Endothelial cell of umbilical vein (primary cell): ENCODE measurements at regions not wholly inside any gene's neighbourhood (a gene's known extent, or its start where the extent isn't known, plus 50 kb on each side); places are given as distances from the start of the nearest gene placed in this dataset.

Experiments
- BruUV-seq: library from RNA; stranded (reverse); fragments of 400-500 nt; replicated peaks from 2 replicates; lab custom pipeline; 2021; lab: Mats Ljungman, UMichigan
- CTCF ChIA-PET: fragments of 300-600, 350-600 bp; sonication (Branson Sonifier 250); formaldehyde crosslinking; loops from one replicate; lab custom pipeline; 2021; ENCODE audit warnings: antibody characterized with exemption, inconsistent platforms; lab: Charles Lee
- POLR2A ChIA-PET: fragments of 300-600, 350-600 bp; sonication (Branson Sonifier 250); formaldehyde crosslinking; loops from one replicate; lab custom pipeline; 2021; ENCODE audit warnings: antibody characterized with exemption, inconsistent platforms; lab: Charles Lee
- DNase-seq: peaks from one replicate; pipeline ENCODE4 v3.0.0-alpha.2; 2011; ENCODE audit warnings: low read depth, low spot score
- FAIRE-seq: peaks from 2 replicates; lab custom pipeline; 2011; peaks lifted over from hg19 to GRCh38; lab: Jason Lieb, UNC
- H2AFZ ChIP-seq: 2 replicates; pipeline ENCODE4 v1.6.0; 2012; ENCODE audit warnings: low read depth, low read length, control low read depth, inconsistent platforms
- H3K27ac ChIP-seq: 2 replicates; pipeline ENCODE4 v1.5.1; 2011; ENCODE audit warnings: low read depth, mild to moderate bottlenecking, control low read depth, low read length, moderate library complexity; ENCODE audit not compliant: insufficient read depth
- H3K27me3 ChIP-seq, 2 experiments: 2 replicates each; pipeline versions ENCODE4 v1.6.0 to v1.6.1; 2011; ENCODE audit warnings: low read length in 2 of 2, mixed read lengths in 1 of 2; ENCODE audit not compliant: control insufficient read depth in 2 of 2, insufficient read depth in 2 of 2
- H3K36me3 ChIP-seq, 2 experiments: 2 replicates in 1 of 2; 3 replicates in 1 of 2; pipeline ENCODE4 v1.5.1; 2011; ENCODE audit warnings: low read length in 2 of 2, mild to moderate bottlenecking in 1 of 2, moderate library complexity in 1 of 2; ENCODE audit not compliant: control insufficient read depth in 2 of 2, insufficient read depth in 2 of 2; ENCODE audit errors: extremely low read depth in 1 of 2
- H3K4me1 ChIP-seq: 3 replicates; pipeline ENCODE4 v1.5.1; 2011; ENCODE audit warnings: mild to moderate bottlenecking, low read length; ENCODE audit not compliant: control insufficient read depth, insufficient read depth; ENCODE audit errors: extremely low read depth
- H3K4me2 ChIP-seq: 2 replicates; pipeline ENCODE4 v1.6.1; 2011; ENCODE audit warnings: low read length, control low read depth, mixed read lengths; ENCODE audit not compliant: insufficient read depth
- H3K4me3 ChIP-seq, 3 experiments: fragments of 200-600 bp in 1 of 3; sonication (generic), shearing (Covaris generic) in 1 of 3; replicated peaks in 1 of 3; 2 replicates each; pipeline ENCODE4 v1.5.1; 2011 to 2016; ENCODE audit warnings: control low read depth in 3 of 3, low read length in 3 of 3, mild to moderate bottlenecking in 2 of 3, inconsistent platforms in 1 of 3, low read depth in 1 of 3, moderate library complexity in 1 of 3; ENCODE audit not compliant: insufficient read depth in 1 of 3
- H3K79me2 ChIP-seq: 2 replicates; pipeline ENCODE4 v1.6.0; 2012; ENCODE audit warnings: low read length, inconsistent platforms; ENCODE audit not compliant: control insufficient read depth, insufficient read depth
- H3K9ac ChIP-seq: replicated peaks from 2 replicates; pipeline ENCODE3; 2011; ENCODE audit warnings: low read length, control low read depth; ENCODE audit not compliant: insufficient read depth; ENCODE audit errors: extremely low read depth
- H3K9me1 ChIP-seq: replicated peaks from 3 replicates; pipeline ENCODE4 v1.6.0; 2011; ENCODE audit warnings: mild to moderate bottlenecking, low read length; ENCODE audit not compliant: control insufficient read depth, insufficient read depth; ENCODE audit errors: extremely low read depth
- H3K9me3 ChIP-seq: replicated peaks from 2 replicates; pipeline ENCODE4 v1.5.1; 2012; ENCODE audit warnings: low read length, inconsistent platforms; ENCODE audit not compliant: control insufficient read depth, insufficient read depth
- H4K20me1 ChIP-seq: replicated peaks from 2 replicates; pipeline ENCODE3; 2011; ENCODE audit warnings: mild to moderate bottlenecking, low read length; ENCODE audit not compliant: control insufficient read depth, insufficient read depth; ENCODE audit errors: extremely low read depth
- CTCF ChIP-seq, 2 donors: IDR thresholded peaks; 1 replicate in 1 of 2; 2 replicates in 1 of 2; pipeline ENCODE4 v1.5.1; 2011; ENCODE audit warnings: low read length in 2 of 2, mild to moderate bottlenecking in 2 of 2, moderate library complexity in 2 of 2, control low read depth in 1 of 2, inconsistent platforms in 1 of 2, low read depth in 1 of 2; ENCODE audit not compliant: insufficient read depth in 1 of 2; ENCODE audit errors: extremely low read depth in 1 of 2
- EZH2 ChIP-seq: IDR thresholded peaks from 2 replicates; pipeline ENCODE4 v1.6.1; 2012; ENCODE audit warnings: borderline replicate concordance, low read depth, mild to moderate bottlenecking, moderate library complexity, low read length, inconsistent platforms; ENCODE audit not compliant: severe bottlenecking
- FOS ChIP-seq: IDR thresholded peaks from 2 replicates; pipeline ENCODE4 v1.6.1; 2011; ENCODE audit warnings: mild to moderate bottlenecking, low read length, moderate library complexity, borderline replicate concordance; ENCODE audit not compliant: insufficient read depth
- GATA2 ChIP-seq: IDR thresholded peaks from 2 replicates; pipeline ENCODE4 v1.7.0; 2011; ENCODE audit warnings: low read depth, mild to moderate bottlenecking, moderate library complexity, mixed read lengths, low read length; ENCODE audit not compliant: insufficient read length, insufficient read depth
- JUN ChIP-seq: IDR thresholded peaks from 2 replicates; pipeline ENCODE4 v1.6.1; 2011; ENCODE audit warnings: borderline replicate concordance, low read depth; ENCODE audit not compliant: insufficient read length, insufficient read depth
- MYC ChIP-seq: IDR thresholded peaks from one replicate; pipeline ENCODE4 v1.6.1; 2011; ENCODE audit warnings: mild to moderate bottlenecking, low read depth, low read length
- POLR2A ChIP-seq: IDR thresholded peaks from 2 replicates; pipeline ENCODE4 v1.6.1; 2012; ENCODE audit warnings: low read depth, mild to moderate bottlenecking, control low read depth, low read length
- POLR2AphosphoS5 ChIP-seq: IDR thresholded peaks from 2 replicates; pipeline ENCODE4 v1.6.1; 2012; ENCODE audit warnings: low read depth, mild to moderate bottlenecking, control low read depth, low read length, moderate library complexity; ENCODE audit not compliant: insufficient read depth
- dilution Hi-C: fragments of 300-500 bp; cut with MboI; formaldehyde crosslinking; loops from one replicate; pipeline ENCODE4 v1.15.0; 2019; ENCODE audit warnings: low sequenced_read_pairs; ENCODE audit not compliant: extremely low pct_ligation_motif_present
- intact Hi-C: fragments of 100-400 bp; cut with micrococcal nuclease; formaldehyde crosslinking; loops from one replicate; pipeline ENCODE4 v1.10.0; 2022
- TF ChIP-seq, protein P1 (sequence below): IDR thresholded peaks from 2 replicates; pipeline ENCODE4 v1.6.1; 2011; ENCODE audit not compliant: insufficient read depth, insufficient read length

DNA sequence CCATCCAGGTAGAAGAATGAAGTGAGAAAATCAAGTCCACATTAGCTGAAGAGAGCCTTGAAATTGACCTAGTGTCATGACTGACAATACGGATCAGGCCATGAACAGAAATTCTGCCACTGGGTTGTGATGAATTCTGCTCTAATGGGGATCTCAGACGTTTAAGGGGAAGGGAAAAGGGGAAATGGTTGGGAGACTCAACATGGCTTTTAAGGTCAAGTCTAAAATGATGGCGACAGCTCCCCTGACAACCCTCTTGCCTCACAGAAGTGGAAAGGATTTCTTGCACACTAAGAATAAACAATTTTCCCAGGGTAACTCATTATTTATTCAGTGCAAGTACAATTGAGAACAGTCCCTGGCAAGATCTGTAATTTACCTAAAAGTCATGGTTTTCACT lies 302.5 kb upstream of the ACVR2A start:
- no peaks in the 10 kb centered on the region for H3K4me1 ChIP-seq
- intact Hi-C loops (no loop called here), dilution Hi-C loops (no loop called here)
- H3K4me2 ChIP-seq = no peak overlapping the region
- BruUV-seq = no TSS peak
- no peaks in the 10 kb centered on the region for H4K20me1 ChIP-seq
- TF ChIP-seq POLR2AphosphoS5 = no peak
- no peak for TF ChIP-seq POLR2A
- TF ChIP-seq, protein P1, sequence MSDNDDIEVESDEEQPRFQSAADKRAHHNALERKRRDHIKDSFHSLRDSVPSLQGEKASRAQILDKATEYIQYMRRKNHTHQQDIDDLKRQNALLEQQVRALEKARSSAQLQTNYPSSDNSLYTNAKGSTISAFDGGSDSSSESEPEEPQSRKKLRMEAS = no peak
- TF ChIP-seq EZH2 = no peak
- TF ChIP-seq JUN = no peak
- TF ChIP-seq CTCF (IDR thresholded peaks at IDR 0.05; ENCODE audit: extremely low read depth in 1 of 2, insufficient read depth in 1 of 2, low read depth in 1 of 2, low read length in 2 of 2) = no peak
- TF ChIP-seq MYC = no peak
- TF ChIP-seq GATA2 = no peak
- no peak for TF ChIP-seq FOS
- H3K27ac ChIP-seq = no peak overlapping the region
- no peak for DNase-seq
- FAIRE-seq = no peak
- H3K4me3 ChIP-seq = no peak overlapping the region
- H2AFZ ChIP-seq = no peak overlapping the region
- no peaks in the 10 kb centered on the region for H3K27me3 ChIP-seq
- ChIA-PET CTCF (no interaction called here), POLR2A (no interaction called here)
- H3K79me2 ChIP-seq = no peaks in the 10 kb centered on the region
- H3K9me1 ChIP-seq = no peaks in the 10 kb centered on the region
- H3K9ac ChIP-seq = no peak overlapping the region
- peaks cover 2% of the 10 kb centered on the region for H3K9me3 ChIP-seq
- no peaks in the 10 kb centered on the region for H3K36me3 ChIP-seq
